ENCODE measurements at regions not wholly inside any gene's neighbourhood (a gene's known extent, or its start where the extent isn't known, plus 50 kb on each side); places are given as distances from the start of the nearest gene placed in this dataset.
"Not testable (repeated sequence)": the region's sequence is repeated elsewhere in the genome, so short reads cannot be mapped to it uniquely, and the experiment has no call there.

DNA sequence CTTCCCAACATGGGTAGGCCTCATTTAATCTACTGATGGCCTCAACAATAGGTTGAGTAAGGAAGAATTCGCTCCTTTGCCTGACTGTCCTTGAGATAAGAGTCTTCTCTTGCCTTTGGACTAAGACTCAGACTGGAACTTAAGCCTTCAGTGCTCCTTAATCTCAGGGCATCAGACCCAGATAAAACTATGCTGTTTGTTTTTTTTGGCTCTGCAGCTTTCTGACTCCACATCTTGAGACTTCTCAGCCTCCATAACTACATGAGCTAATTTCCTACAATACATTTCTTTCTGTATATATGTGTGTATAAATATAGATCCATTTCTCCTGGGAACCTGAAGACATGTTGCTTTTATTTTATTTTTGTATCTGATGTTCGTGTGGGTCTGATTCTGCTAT, 1470.7 kb upstream of the PRMT6 start:
- DNase-seq (ENCODE audit: low read depth in 2 of 2): no peak

DNA sequence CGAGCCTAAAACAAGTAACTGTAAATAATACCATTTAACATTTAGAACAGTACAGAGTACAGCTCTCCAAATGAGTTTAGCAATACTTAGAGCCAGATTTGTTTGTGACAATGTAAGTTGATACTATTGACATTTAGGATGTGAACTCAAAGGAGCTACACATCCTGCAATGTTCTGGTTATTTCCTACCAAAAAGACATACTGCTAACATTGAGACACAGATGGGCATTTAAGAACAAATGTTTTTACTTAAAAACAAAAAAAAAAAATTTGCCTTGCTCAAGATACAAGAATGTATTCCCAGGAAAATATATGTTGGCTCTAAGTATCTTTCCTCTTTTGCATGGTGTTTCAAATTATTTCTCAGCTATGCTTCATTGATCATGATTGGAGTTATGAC, 1464.8 kb upstream of the PRMT6 start:
- no peak for DNase-seq (ENCODE audit: low read depth in 2 of 2)

DNA sequence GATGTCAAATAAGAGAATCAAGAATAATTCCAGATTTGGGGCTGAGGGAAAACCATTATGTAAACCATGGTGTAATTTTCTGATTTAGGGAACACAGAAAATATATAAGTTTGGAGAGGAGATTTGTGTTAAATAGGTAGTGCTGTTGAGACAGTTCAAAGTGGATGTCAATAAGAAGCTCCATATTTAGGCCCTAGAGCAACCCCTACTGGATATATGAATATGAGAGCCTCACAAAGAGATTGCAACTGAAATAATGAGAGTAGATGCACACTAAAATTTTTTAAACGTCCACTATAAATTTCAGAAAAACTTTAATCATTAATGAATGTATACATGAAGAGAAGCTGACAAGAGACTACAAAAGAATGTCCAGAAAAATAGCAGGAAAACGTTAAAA, 1447.8 kb upstream of the PRMT6 start:
- no peak for DNase-seq (ENCODE audit: low read depth in 2 of 2)

DNA sequence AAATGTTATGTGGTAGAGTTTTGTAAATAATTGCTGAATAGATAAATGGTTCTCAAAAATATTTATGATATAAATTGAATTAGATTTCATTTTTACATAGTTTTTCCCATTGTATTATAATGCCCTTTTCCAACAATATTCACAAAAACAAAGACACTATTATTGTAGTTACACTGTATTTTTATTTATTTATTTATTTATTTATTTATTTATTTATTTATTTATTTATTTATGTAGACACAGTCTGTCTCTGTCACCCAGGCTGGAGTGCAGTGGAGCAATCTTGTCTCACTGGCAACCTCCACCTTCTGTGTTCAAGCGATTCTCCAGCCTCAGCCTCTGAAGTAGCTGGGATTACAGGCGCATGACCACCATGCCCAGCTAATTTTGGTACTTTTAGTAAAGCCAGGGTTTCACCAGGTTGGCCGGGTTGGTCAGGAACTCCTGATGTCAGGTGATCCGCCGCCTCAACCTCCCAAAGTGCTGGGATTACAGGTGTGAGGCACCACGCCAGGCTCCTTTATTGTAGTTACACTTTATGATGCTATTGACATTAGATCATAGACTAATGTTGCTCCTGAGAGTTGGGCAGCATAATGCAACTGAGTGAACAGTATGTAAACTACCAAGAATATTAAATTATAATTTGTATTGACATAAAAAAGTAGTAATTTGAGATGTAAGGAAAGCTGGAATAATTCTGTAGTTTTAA, 1430.0 kb upstream of the PRMT6 start:
- no peak for DNase-seq (ENCODE audit: low read depth in 2 of 2)

DNA sequence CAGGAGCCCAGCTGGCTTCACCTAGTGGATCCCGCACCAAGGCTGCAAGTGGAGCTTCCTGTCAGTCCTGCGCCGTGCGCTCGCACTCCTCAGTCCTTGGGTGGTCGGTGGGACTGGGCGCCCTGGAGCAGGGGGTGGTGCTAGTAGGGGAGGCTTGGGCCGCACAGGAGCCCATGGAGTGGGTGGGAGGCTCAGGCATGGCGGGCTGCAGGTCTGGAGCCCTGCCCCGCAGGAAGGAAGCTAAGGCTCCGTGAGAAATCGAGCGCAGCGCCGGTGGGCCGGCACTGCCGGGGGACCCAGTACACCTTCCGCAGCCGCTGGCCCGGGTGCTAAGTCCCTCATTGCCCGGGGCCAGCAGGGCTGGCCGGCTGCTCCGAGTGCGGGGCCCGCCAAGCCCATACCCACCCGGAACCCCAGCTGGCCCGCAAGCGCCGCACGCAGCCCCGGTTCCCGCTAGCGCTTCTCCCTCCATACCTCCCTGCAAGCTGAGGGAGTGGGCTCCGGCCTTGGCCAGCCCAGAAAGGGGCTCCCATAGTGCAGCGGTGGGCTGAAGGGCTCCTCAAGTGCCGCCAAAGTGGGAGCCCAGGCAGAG, 1425.2 kb upstream of the PRMT6 start:
- DNase-seq (ENCODE audit: low read depth in 2 of 2): not testable (repeated sequence)

DNA sequence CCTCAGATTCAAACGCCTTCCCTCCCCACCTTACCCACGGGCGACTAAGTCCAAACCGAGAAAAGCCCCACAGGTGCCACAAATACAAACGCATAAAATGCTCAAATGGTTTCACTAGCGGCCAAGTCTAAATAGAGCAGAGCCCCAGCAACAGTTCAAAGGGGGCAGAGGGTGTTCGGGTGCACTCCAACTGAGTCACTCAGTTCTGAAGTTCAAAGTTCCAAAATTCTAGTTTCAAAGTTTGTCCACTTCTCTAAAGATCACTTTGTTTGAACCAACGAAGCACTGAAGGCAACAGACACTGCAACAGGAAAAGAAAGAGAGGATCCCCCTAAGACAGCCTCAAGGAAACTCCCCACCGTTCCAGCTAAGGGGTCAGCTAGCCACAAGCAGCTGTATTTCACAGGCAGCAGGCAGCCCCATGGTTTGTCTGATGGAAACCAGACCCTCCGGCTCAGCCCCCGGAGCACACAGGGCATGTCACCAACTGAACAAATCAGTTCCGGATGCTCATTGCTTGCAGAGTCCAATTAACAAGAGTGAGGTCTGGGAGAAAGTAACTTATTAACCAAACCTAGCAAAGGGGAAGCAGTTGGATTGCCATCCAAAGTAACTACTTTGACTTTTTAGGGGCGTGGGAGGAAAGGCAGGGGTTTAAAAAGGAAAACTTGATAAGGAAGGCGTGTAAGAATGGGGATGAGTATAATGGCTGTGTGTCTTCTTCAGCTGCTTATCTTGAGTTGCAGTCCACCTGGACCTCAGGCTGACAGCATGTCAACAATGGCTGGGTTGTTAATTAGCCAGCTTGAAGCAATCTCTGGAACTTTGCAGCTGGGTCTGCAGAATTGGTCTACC, 1423.9 kb upstream of the PRMT6 start:
- no peak for DNase-seq (ENCODE audit: low read depth in 2 of 2)

DNA sequence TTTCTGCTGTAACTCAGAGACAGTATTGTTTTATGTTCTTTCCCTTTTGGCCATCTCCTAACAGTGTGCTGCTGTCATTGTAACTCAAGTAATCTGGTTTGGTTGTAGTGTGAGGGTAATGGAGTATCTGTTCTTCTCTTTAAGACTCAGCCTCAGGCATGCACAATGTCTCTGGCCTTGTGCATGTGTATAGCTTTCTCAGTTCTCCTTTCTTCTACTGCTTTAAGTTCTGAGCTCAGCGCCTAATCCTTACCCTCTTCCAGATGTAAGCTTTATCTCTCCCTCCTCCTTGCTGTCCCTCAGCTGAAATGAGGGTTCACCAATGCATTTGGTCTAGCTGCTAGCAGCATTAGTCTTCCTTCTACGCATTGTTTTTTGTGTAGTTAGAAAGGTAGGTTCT, 1420.4 kb upstream of the PRMT6 start:
- DNase-seq (ENCODE audit: low read depth in 2 of 2): no peak

DNA sequence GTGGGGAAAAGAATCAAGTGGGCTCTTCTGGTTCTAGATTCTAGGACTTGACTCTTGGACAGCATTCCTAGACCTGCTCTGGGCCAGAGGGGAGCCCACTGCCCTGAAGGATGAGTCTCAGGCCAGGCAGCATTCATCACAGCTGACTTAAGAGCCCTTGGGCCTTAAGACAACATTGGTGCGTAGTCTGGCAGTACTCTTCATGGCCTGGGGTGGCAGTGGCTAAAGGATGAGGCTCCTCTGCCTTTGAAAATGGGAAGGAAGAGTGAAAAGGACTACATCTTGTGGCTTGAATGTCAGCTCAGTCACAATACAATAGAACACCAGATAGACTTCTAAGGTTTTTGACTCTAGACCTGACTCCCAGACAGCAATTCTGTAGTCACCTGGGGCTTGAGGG, 1415.1 kb upstream of the PRMT6 start:
- no peak for DNase-seq (ENCODE audit: low read depth in 2 of 2)

DNA sequence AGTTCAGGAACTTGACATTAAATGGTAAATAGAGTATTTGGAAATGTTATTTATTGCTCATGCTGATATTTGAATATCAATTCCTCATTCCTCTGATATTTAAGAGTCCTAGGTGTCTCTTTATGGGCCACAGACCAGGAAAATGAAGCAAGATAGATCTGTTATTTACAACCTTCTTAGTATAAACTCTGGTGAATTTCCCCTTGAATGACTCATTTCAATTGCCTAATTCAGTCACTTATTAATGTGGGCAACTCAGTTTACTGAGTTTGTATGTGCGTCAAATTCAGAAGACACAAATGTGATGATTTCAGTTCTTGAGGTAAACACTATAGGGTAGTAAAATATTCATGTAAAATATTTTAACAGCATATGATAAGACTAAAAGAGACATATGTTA, 1404.4 kb upstream of the PRMT6 start:
- no peak for DNase-seq (ENCODE audit: low read depth in 2 of 2)

DNA sequence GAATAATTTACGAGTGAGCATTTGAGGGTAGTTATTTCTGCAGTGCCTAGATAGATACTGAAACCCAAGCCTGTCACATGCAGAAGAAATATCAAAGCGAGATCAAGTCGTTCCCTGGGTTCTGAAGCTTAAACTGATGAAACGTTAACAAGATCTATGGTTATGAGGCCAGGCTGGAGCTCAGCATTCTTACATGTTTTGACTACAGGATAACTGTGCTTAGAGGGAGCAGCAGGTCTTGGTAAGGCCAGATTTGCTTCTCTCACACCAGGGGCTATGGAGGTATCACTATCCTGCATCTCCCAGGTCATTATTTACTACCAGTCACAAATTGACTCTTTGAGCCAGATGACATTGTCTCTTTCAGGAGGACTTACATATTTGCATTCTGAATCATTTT, 1401.4 kb upstream of the PRMT6 start:
- no peak for DNase-seq (ENCODE audit: low read depth in 2 of 2)

DNA sequence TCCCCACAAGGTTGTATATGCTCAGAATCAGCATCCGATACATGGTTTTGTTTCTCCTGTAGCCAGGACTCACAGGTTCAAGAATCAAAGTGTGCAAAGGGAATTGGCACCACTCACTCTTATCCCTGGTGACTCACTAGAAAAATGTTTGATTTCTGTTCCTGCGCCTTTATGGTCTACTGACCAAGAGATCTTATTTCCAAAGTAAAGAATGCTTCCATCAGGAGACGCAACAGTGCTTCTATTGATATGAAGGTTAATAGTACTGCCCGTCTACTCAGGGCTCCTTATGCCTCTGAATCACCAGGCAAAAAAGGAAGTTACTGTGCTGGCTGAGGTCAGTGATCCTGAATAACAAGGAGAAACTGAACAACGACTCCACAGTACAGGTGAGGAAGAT, 1392.0 kb upstream of the PRMT6 start:
- DNase-seq (ENCODE audit: low read depth in 2 of 2): no peak

DNA sequence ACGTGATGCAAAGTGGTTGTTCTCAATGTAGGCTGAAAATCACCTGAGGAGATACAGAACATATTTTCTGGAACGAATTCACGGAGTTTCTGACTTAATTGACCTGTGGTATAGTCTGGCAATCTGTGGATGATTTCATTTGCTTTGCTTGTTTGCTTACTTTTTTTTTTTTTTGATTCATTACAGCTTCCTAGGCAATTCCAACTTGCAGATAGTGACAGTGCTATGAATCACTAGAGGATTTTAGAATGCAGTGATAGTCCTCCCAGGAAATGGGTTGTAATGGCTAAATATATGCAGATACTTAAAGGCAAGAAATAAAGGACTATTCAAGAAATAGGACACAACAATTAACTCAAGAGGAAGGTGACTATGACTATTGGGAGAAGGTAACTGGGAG, 1378.1 kb upstream of the PRMT6 start:
- no peak for DNase-seq (ENCODE audit: low read depth in 2 of 2)

DNA sequence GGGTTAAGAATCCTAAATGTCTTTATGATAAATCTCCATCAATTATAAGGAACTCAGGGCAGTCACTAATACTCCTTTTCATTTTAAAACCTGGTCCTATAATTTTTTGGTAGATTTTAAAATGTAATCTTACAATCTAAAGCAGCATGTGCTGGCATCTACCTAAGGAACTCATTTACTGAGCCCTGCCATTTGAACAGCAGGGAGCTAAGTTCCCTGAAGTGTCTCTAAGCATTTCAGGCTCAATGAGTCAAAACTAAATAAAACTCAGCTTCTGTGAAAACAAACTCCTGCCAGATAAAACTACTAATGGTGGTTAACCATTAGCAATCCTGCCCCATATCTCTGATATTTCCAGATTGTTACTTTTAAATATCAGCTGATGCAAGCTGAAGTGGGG, 1371.8 kb upstream of the PRMT6 start:
- no peak for DNase-seq (ENCODE audit: low read depth in 2 of 2)

DNA sequence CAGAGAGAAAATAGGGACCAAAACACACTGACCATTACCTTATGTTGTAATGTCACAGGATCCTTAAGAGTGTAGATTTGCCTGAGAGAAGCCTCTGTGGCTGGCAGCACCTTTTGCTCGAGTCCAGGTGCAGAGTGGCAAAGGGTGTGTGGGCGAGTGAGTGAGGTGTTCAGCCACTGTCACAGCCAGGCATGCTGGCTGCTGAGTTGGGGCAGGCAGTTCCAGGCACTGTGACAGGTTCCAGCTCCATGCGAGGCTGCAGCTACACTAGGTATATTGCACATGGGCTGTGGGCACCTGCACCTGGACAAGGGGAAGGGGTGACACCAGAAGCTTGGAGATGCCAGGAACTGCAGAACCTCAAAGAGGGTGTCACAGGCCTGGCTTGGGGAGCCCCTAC, 1370.4 kb upstream of the PRMT6 start:
- DNase-seq (ENCODE audit: low read depth in 2 of 2): no peak

DNA sequence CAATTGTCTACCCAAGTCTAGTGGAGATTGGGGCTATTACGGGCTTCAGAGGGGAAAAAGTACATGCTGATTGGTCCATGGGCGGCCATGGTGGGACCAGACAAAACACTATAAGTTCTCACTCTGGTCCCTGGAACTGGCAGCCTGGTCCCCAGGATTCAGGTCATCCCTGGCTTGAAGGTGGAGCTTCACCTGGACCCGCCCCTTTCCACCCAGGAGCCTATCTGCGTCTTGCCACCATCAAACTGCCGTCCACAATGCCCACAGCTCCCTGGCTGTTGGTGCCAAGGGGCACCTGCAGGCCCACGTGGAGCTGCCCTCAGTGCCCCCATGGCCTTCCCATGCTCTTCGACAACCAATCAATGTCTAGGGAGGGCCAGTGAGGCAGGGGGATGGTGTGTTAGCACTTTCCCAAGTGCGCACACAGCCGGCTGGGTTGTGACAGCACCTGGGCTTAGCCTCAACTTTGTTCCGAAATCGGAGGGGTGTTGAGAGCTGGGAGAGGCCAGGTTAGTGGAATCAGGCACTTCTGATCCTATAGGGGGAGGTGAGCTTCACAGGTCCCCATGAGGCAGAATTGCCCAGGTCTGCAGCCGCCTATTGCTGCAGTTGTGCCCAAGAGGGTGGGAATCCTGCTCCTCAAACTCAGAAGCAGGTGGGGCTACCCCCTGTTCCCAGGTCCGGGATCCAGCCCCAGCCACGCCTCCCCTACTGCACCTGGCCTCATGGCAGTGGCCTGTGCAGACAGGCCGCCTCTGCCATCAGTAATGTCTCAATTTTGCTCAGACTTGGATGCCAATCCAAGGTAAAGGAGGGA, 1369.4 kb upstream of the PRMT6 start:
- no peak for DNase-seq (ENCODE audit: low read depth in 2 of 2)

DNA sequence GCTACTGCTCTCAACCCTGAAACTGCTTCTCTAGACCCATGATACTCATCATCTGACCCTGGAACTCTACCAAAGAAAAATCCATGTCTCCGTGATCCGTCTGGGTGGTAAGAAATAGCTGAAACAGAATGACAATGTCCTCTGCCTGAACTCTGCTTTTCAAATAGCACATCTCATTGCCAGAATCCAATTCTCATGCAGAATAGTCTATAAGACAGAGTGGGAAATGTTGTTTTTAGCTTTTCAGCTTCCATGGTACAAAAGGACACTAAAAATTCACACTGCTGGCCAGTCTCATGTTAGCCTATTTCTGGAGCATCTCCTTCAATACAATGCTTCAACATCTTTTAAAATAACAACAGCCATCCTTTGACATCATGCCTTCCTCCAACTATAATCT, 1355.8 kb upstream of the PRMT6 start:
- no peak for DNase-seq (ENCODE audit: low read depth in 2 of 2)

DNA sequence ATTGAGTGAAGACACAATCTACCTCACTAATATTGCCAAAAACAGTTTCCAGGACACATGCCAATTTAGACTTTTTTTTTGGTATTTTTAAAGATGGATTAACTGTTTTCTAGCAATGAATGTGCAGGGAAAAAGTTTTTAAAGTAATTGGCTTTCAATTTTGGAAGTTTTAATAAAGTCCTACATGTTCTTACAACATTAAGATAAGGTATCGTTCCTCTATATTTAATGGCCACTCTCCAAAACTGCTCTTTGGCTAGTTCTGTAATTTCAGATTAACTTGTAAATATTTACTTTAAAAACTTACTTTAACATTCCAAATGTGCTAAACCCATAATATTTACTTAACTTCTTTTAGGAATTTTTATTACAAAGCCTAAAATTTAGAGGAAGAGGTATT, 1332.2 kb upstream of the PRMT6 start:
- no peak for DNase-seq (ENCODE audit: low read depth in 2 of 2)

DNA sequence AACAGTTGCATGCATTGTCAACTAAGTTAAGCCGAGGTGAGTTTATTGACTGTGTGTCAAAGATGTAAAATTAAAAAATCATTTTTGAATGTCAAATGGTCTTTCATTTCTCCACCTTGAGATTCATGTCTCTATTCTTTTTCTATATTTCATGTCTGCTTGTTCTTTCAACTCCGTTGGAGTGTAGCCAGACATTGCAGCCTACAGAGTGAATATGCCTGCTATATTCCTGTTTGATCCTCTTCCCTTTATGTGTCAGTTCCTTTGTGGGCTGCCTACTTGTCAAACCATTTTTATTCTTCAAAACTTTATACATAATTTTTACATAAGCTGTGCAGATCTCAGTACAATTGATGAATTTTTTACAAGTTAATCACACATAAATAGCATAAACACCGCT, 1325.8 kb upstream of the PRMT6 start:
- no peak for DNase-seq (ENCODE audit: low read depth in 2 of 2)

DNA sequence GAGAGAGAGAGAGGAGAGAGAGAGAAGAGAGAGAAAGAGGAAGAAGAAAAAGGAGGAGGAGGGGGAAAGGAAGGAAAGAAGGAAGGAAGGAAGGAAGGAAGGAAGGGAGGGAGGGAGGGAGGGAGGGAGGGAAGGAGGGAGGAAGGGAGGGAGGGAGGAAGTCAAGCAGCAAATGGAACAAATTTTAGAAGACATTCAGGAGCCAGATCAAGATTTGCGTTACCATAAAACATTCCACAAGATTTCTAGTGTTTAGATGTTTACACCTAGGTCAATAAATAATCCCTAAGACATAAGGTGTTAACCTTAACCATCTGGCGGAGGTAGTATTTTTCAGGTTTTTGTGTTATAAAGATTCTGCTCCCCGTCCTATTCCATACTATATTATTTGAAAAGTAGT, 1320.1 kb upstream of the PRMT6 start:
- no peak for DNase-seq (ENCODE audit: low read depth in 2 of 2)

DNA sequence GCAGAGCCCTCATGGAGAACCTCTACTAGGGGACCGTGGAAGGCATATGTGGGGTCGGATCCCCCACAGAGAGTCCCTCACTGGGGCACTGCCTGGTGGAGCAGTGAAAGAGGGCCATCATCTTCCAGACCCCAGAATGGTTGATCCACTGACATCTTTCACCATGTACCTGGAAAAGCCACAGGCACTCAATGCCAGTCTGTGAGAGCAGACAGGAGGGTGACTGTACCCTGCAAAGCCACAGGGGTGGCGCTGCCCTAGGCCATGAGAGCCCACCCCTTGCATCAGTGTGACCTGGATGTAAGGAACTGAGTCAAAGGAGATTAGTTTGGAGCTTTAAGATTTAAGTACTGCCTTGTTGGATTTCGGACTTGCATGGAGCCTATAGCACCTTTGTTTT, 1276.7 kb upstream of the PRMT6 start:
- DNase-seq (ENCODE audit: low read depth in 2 of 2): no peak

DNA sequence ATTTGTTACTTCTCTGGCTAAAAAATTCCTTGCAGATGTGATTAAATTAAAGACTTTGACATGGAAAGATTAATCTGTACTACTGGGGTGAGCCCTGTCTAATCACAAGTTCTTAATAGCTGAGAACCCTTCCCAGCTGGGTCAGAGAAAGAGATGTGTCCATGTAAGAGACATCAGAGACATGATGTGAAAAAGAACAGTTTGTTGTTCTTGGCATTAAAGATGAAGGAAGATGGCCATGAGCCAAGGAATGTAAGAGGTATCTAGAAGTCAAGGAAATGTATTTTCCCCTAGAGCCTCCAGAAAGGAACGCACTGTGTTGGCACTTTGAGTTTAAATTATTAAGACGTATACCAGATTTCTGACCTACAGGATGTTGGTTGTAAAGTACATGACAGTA, 1271.5 kb upstream of the PRMT6 start:
- DNase-seq (ENCODE audit: low read depth in 2 of 2): no peak

DNA sequence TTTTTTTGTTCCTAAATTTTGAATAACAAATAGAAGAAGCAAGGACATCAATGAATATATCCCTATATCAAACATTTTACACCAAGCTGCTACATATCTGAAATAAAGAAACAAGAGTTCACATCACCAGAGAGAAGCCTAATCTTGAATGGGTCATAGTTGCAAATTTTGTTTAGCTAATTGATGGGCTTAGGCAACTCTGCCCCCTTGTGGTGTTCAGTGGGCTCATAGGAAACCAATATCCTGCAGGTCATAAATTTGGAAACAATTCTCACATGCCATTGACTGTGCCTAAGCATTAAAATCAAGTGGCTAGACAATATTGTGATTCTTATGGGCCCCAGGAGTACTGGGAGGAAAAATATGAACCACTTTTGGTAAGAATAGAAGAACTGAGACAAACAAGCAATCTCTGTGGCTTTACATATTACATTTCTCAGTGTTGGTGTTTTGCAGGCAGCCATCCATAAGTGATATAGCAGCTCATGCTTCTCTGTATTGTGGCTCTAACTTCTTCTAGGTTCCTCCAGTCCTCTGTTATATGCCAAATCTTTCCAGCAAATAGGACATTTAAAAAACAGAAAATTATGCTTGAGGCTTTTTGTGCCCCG, 1262.8 kb upstream of the PRMT6 start:
- DNase-seq (ENCODE audit: low read depth in 2 of 2): peak in 1 of 2 experiments; percentile 4
